Activated naive CD8-positive, alpha-beta T cell treated with anti-CD3 and anti-CD28 coated beads, Interleukin-2, amount 50 U/mL, for 16 hours (primary cell): ENCODE measurements at regions not wholly inside any gene's neighbourhood (a gene's known extent, or its start where the extent isn't known, plus 50 kb on each side); places are given as distances from the start of the nearest gene placed in this dataset.
"Not testable (repeated sequence)": the region's sequence is repeated elsewhere in the genome, so short reads cannot be mapped to it uniquely, and the experiment has no call there.

Source experiments
- DNase-seq: peaks from one replicate; pipeline ENCODE4 v3.0.0-alpha.2; 2020; ENCODE audit warnings: low read depth, low spot score

DNA sequence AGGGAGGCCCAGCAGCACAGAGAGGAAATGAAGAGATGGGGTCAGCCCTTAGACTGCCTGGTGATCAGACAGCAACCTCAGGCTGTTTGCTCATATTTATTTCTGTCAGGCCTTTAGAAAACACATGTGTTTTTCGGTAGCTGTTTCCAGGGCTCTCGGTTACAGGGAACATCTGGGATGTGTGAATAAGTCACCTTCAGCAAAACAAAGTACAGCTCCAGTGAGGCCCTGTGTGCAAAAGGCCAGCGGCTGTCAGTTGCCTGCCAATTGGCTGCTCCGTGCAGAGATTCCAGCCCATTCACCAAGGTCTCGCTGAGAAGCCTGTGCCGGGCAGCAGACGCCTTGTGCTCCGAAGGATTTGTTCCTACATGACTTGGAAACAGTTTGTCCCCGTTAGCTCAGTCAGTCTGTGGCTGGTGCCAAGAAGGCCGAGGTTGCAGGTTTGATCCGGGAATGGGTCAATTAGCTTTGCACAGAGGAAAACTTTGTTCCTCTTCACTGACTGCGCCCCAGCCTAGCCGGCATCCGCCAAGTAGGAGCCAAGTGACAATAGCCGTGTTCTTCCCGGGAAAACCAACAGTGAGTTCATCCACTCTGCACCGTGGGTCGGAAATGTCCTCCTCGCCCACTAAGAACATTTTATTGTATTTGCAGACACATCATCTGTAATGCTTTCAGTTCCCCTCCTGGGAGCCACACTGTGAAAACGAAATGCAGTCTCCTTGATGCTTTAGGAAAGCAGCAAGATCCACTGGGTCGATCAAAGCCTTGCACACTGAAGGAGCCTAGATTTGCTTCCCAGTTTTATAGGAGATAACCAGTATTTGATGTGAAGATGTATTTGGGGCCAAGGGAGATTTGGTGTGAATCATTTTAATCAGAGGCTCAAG, 315.4 kb upstream of the CDYL start:
- DNase-seq, result no peak

DNA sequence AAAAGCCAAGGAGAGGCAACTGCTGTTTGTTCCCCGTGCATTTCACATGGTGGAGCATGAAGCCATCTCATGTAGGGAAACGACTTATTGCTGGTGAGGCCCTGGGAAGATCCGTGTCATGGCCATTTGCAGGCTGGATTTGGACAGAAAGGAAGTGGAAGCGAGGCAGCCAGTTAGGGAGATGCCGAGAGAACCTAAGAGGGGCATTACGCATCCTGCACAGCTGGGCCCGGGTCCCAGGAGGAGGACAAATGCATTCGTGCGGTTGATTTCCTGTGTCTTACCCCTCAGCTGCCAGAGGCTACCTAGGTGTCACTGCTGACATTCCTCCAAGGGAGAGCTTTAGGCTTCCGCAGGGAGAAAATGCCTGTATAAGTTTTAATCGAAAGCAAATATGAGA, 316.2 kb upstream of the CDYL start:
- no peak for DNase-seq

DNA sequence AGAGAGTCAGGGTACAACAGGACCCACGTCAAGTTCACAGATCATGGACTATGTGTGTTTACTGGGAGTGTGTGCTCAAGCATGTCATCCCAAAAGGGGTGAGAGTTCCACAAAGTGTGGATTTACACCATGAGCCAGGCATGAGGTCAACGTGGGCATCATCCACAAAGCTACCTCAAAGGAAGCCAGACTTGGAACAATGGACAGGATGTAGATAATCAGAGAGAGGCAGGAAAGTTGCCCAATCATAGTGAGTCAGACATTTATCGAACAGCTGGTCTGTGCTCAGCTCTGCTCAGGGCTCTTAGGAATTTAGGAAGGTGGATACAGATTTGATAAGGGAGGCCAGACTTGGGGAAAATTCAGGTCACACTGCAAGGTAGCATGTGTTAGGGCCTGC, 317.2 kb upstream of the CDYL start:
- no peak for DNase-seq

DNA sequence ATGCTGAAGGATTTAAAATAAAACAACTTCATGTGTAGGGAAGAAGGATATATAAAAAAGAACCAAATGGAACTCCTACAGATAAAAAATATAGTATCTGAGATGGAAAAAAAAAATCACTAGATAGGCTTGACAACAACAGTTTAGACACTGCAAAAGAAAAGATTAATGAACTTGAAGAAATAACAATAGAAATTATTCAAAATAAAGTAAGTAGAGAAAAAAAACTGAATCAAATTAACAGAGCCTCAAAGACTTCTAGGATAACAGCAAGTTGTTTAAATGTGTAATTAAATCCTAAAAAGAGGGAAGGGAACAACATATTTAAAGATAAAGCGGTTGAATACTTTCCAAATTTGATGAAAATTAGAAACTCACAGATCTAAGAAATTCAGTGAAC, 316.3 kb upstream of the ECI2 start:
- no peak for DNase-seq

- no peak for DNase-seq
Measured at GRCh38 chr6:4451081-4451480, 315.7 kb upstream of the ECI2 start.

DNA sequence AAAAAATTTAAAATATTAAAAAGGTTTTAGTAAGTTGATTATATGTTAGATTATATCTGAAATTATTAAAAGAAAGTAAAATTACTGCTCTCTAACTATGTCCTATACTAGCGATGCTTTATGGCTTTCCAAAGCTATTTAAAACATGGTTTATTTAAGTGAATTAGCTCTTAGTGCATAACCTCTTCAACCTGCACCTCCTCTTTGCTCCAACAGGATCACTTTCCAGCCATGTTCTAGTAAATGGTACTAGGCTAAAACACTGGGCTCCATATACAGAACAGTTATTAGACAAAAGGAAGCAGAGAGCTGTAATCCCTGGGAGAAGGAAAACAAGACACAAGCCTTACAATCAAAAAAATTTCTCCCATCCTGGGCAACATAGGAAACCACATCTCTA, 314.9 kb upstream of the ECI2 start:
- no peak for DNase-seq

- DNase-seq, result no peak
Measured at GRCh38 chr6:4449409-4449808, 314.0 kb upstream of the ECI2 start.

- no peak for DNase-seq
Measured at GRCh38 chr6:4448841-4449240, 313.5 kb upstream of the ECI2 start.

DNA sequence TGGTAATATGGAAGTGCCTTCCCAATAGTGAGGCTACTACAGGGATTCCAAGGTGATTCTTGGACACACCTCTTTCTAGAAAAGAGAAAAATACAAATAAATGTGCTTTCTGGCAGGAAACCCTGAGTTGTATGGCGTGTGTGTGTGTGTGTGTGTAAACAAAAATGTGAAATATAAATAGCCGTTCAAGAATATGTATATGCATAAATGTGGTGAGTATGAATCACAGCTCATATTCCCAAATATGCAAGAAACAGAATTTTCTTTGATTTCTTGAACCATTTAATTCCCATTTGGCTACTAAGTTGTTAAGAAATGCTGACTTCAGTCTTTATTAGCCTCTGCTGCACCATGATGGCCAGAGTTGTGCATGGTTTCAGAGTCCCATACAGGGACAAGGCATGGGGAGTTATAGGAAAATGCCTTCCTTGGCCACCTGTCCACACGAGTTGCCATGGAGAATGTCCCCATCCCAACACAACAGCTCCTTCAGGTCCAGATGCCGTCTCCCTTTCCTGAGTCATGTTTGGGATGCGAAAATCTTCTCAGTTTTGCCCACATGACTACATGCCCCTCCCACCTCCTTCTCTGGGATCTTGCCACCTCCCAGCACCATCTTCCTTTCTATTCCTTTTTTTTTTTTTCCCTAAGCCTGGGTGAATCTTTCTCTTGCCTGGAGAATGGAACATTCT, 312.4 kb upstream of the ECI2 start:
- DNase-seq, result no peak

- DNase-seq, result no peak
Measured at GRCh38 chr6:4446982-4447381, 311.6 kb upstream of the ECI2 start.

- no peak for DNase-seq
Measured at GRCh38 chr6:4441981-4442434, 306.6 kb upstream of the ECI2 start.

DNA sequence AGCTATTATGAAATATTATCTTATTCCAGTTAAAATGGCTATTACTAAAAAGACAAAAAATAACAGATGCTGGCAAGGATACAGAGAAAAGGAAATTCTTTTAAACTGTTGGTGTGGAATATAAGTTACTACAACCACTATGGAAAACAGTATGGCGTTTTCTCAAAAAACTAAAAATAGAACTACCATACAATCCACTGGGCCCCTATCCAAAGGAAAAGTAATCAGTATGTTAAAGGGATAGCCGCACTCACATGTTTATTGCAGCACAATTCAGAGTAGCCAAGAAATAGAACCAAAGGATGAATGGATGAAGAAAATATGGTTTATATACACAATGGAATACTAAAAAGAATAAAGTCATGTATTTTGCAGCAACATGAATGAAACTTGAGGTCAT, 303.8 kb upstream of the ECI2 start:
- no peak for DNase-seq

GRCh38 chr6:4437342-4437741, 302.0 kb upstream of the ECI2 start:
- DNase-seq, result no peak

DNA sequence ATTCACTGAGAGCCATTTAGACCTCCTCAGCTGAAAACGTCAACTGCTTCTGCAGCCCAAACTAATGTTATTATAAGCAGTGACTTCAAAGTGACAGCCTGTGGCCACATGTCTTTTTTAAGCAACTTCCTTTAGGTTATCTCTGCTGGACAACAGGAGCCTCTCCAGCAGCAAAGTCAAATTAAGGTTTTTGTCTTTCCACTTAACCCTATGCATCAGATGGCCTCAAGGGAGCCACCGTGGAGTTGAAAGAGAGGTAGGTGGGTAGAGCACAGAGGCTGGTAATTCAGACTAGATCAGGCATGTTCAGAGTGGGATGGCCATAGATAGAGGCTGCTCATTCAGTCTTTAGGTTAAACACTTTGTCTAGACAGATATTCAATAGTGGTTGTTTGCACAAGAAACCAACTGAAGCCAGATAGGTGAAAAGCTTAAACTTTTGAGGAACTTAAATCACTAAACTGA, 300.6 kb upstream of the ECI2 start:
- DNase-seq, result no peak

GRCh38 chr6:4434655-4435054, 299.3 kb upstream of the ECI2 start:
- DNase-seq, result no peak

GRCh38 chr6:4433199-4433598, 297.8 kb upstream of the ECI2 start:
- no peak for DNase-seq

DNA sequence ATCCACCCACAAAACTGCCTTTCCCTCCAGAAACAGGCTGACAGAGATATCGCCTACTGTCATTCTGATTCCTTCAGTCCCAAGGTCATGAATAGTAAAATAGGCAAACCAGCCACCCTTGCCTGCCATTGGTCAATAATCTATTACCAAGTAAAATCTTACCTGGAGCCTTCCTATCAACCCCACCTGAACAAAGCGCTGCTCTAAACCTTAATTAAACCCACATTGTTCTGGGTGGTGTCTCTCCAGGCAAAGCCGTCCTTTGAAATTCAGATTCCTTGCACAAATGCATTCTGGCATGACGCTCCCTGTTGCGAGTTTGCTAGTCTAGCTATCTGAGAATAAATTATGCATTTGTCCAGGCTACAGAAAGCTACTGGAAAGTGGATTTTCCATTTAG, 291.6 kb upstream of the ECI2 start:
- DNase-seq, result no peak

DNA sequence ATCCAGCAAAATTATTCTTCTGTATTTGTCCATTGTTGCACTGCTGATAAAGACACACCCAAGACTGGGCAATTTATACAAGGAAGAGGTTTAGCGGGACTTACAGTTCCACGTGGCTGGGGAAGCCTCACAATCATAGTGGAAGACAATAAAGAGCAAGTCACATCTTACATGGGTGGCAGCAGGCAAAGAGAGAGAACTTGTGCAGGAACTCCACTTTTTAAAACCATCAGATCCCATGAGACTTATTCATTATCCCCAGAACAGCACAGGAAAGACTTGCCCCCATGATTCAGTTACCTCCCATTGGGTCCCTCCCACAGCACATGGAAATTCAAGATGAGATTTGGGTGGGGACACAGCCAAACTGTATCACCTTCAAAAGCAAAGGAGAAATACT, 286.5 kb upstream of the ECI2 start:
- DNase-seq, result no peak

- no peak for DNase-seq
Measured at GRCh38 chr6:4420160-4420865, 284.9 kb upstream of the ECI2 start.

DNA sequence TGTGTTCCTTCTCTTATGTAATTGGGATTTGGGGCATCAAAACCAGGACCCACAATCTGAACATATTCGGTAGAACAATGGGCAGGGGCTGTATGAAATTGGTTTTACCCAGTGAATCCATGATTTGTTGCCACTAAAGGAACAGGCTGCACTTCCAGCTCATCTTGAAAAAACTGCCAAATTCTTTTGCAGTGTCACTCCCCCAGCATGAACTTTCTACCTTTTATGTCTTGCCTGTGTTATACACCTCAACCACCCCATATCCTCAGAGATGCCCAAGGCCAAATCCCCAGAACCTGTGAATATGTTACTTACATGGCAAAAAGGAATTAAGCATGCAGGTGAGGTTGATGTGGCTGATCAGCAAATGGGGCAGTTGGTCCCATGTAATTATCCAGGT, 280.2 kb upstream of the ECI2 start:
- DNase-seq, result no peak

- not testable (repeated sequence) for DNase-seq
Measured at GRCh38 chr6:4414078-4414477, 278.7 kb upstream of the ECI2 start.

- no peak for DNase-seq
Measured at GRCh38 chr6:4413073-4413472, 277.7 kb upstream of the ECI2 start.
